Peyer's patch (tissue), 4 donors: ENCODE measurements at regions not wholly inside any gene's neighbourhood (a gene's known extent, or its start where the extent isn't known, plus 50 kb on each side); places are given as distances from the start of the nearest gene placed in this dataset.
"Not testable (repeated sequence)": the region's sequence is repeated elsewhere in the genome, so short reads cannot be mapped to it uniquely, and the experiment has no call there.

Source experiments
- DNase-seq, 3 donors: peaks; one replicate each; pipeline ENCODE4 v3.0.0-alpha.2; 2017 to 2019
- H3K27ac ChIP-seq, 4 donors: fragments of 200-600 bp; sonication (generic); one replicate each; pipeline ENCODE4 v1.5.1; 2016 to 2019
- H3K27me3 ChIP-seq, 2 donors: fragments of 200-600 bp; sonication (generic); one replicate each; pipeline ENCODE4 v1.5.1; 2019
- H3K36me3 ChIP-seq, 3 donors: fragments of 200-600 bp; sonication (generic); one replicate each; pipeline ENCODE4 v1.5.1; 2016 to 2019
- H3K4me1 ChIP-seq, 4 donors: fragments of 200-600 bp; sonication (generic); one replicate each; pipeline ENCODE4 v1.5.1; 2016 to 2019
- H3K4me3 ChIP-seq, 4 donors: fragments of 200-600 bp; sonication (generic); 1 replicate in 3 of 4; 2 replicates in 1 of 4; pipeline ENCODE4 v1.5.1; 2016 to 2019; ENCODE audit warnings: mild to moderate bottlenecking in 1 of 4
- H3K9me3 ChIP-seq, 4 donors: fragments of 200-600 bp; sonication (generic); one replicate each; pipeline ENCODE4 v1.5.1; 2016 to 2019; ENCODE audit warnings: mild to moderate bottlenecking in 1 of 4
- CTCF ChIP-seq, 6 experiments: fragments of 450-650 bp in 4 of 6; fragments of 200-600 bp in 2 of 6; sonication (generic) in 1 of 6; IDR thresholded peaks; one replicate each; pipeline ENCODE4 v1.5.1; 2017 to 2019; ENCODE audit warnings: antibody characterized with exemption in 6 of 6, mild to moderate bottlenecking in 3 of 6, moderate library complexity in 1 of 6
- POLR2A ChIP-seq, 2 donors: fragments of 450-650 bp; IDR thresholded peaks; one replicate each; pipeline ENCODE4 v1.5.1; 2017; ENCODE audit warnings: antibody characterized with exemption in 2 of 2, mild to moderate bottlenecking in 2 of 2, moderate library complexity in 2 of 2

- H3K27me3 ChIP-seq, result no peaks in the 10 kb centered on the region
- H3K27ac ChIP-seq, result no peak overlapping the region
- no peaks in the 10 kb centered on the region for H3K36me3 ChIP-seq
- no peak for TF ChIP-seq POLR2A (IDR thresholded peaks at IDR 0.05)
- no peak for TF ChIP-seq CTCF (IDR thresholded peaks at IDR 0.05)
- H3K4me3 ChIP-seq, result no peak overlapping the region
- H3K9me3 ChIP-seq, result no peaks in the 10 kb centered on the region
- no peak for DNase-seq
- no peaks in the 10 kb centered on the region for H3K4me1 ChIP-seq
These were observed 1199.7 kb downstream of the BRD1 start for GRCh38 chr22:48627966-48628365.

- no peak for DNase-seq
- no peak overlapping the region for H3K4me3 ChIP-seq
These were observed 1200.5 kb downstream of the BRD1 start for GRCh38 chr22:48627203-48627602.

GRCh38 chr22:48624401-48624800, 1203.3 kb downstream of the BRD1 start:
- Histone ChIP-seq H3K36me3 (no peaks in the 10 kb centered on the region), H3K4me1 (no peaks in the 10 kb centered on the region), H3K9me3 (no peaks in the 10 kb centered on the region), H3K27me3 (no peaks in the 10 kb centered on the region), H3K4me3 (no peak overlapping the region), H3K27ac (no peak overlapping the region)
- TF ChIP-seq CTCF (IDR thresholded peaks at IDR 0.05) (no peak), POLR2A (IDR thresholded peaks at IDR 0.05) (no peak)
- DNase-seq, result no peak

More at GRCh38 chr22:48627203-48627602, 1200.5 kb downstream of the BRD1 start:
- Histone ChIP-seq H3K36me3 (no peaks in the 10 kb centered on the region), H3K9me3 (no peaks in the 10 kb centered on the region), H3K27ac (no peak overlapping the region), H3K4me1 (no peaks in the 10 kb centered on the region), H3K27me3 (no peaks in the 10 kb centered on the region)
- TF ChIP-seq POLR2A (IDR thresholded peaks at IDR 0.05), result no peak
- no peak for TF ChIP-seq CTCF (IDR thresholded peaks at IDR 0.05)

GRCh38 chr22:48622891-48623545, 1204.7 kb downstream of the BRD1 start:
- H3K27ac ChIP-seq, result no peak overlapping the region
- H3K9me3 ChIP-seq, result no peaks in the 10 kb centered on the region
- no peaks in the 10 kb centered on the region for H3K36me3 ChIP-seq
- H3K27me3 ChIP-seq, result no peaks in the 10 kb centered on the region
- H3K4me3 ChIP-seq, result no peak overlapping the region
- no peak for DNase-seq
- TF ChIP-seq CTCF (IDR thresholded peaks at IDR 0.05) (no peak), POLR2A (IDR thresholded peaks at IDR 0.05) (no peak)
- H3K4me1 ChIP-seq, result no peaks in the 10 kb centered on the region

- no peaks in the 10 kb centered on the region for H3K27me3 ChIP-seq
- DNase-seq, result no peak
- TF ChIP-seq POLR2A (IDR thresholded peaks at IDR 0.05) (no peak), CTCF (IDR thresholded peaks at IDR 0.05) (no peak)
- no peaks in the 10 kb centered on the region for H3K4me1 ChIP-seq
- no peaks in the 10 kb centered on the region for H3K36me3 ChIP-seq
- no peak overlapping the region for H3K4me3 ChIP-seq
- H3K9me3 ChIP-seq, result no peaks in the 10 kb centered on the region
- no peak overlapping the region for H3K27ac ChIP-seq
These were observed 1206.6 kb downstream of the BRD1 start for GRCh38 chr22:48621085-48621484.

GRCh38 chr22:48620460-48620859, 1207.2 kb downstream of the BRD1 start:
- H3K4me1 ChIP-seq, H3K27ac ChIP-seq, H3K36me3 ChIP-seq, H3K4me3 ChIP-seq, H3K9me3 ChIP-seq, H3K27me3 ChIP-seq, DNase-seq: not testable (repeated sequence)
